B cell (primary cell): ENCODE measurements at regions not wholly inside any gene's neighbourhood (a gene's known extent, or its start where the extent isn't known, plus 50 kb on each side); places are given as distances from the start of the nearest gene placed in this dataset.

Experiments used
- ATAC-seq: fragments of 200-7000 bp; cut with Tn5 transposase; one replicate; pipeline ENCODE4 v1.10.0; 2021; ENCODE audit warnings: low read depth, mild to moderate bottlenecking, moderate number of reproducible peaks, moderate library complexity
- CTCF ChIA-PET: fragments of 350-600 bp; sonication (Branson Sonifier 250); formaldehyde crosslinking; loops from one replicate; lab custom pipeline; 2021; ENCODE audit warnings: antibody characterized with exemption, inconsistent platforms; lab: Charles Lee
- POLR2A ChIA-PET: fragments of 350-600 bp; sonication (Branson Sonifier 250); formaldehyde crosslinking; loops from one replicate; lab custom pipeline; 2021; ENCODE audit warnings: antibody characterized with exemption; lab: Charles Lee
- DNase-seq: peaks from one replicate; pipeline ENCODE4 v3.0.0; 2013
- H2AFZ ChIP-seq: 2 replicates; pipeline ENCODE4 v1.6.1; 2012; ENCODE audit warnings: mild to moderate bottlenecking, low read depth, low read length; ENCODE audit not compliant: insufficient read depth, poor library complexity, severe bottlenecking
- H3K27ac ChIP-seq, 2 donors: 1 replicate in 1 of 2; 2 replicates in 1 of 2; pipeline ENCODE4 v1.5.1; 2012 to 2013; ENCODE audit warnings: low read length in 2 of 2, mild to moderate bottlenecking in 2 of 2, moderate library complexity in 1 of 2
- H3K27me3 ChIP-seq, 4 experiments: fragments of 200-600 bp in 1 of 4; sonication (generic) in 1 of 4; replicated peaks in 1 of 4; 1 replicate in 2 of 4; 2 replicates in 2 of 4; pipeline versions ENCODE4 v1.6.1 to v1.7.0; 2013 to 2016; ENCODE audit warnings: low read length in 3 of 4, mild to moderate bottlenecking in 2 of 4, mixed read lengths in 1 of 4, moderate library complexity in 1 of 4; ENCODE audit not compliant: insufficient read depth in 4 of 4, control insufficient read depth in 3 of 4; ENCODE audit errors: control extremely low read depth in 1 of 4
- H3K36me3 ChIP-seq, 2 experiments: replicated peaks in 1 of 2; 1 replicate in 1 of 2; 2 replicates in 1 of 2; pipeline versions ENCODE4 v1.6.1 to v1.7.1; 2013; ENCODE audit warnings: low read length in 1 of 2; ENCODE audit not compliant: insufficient read depth in 2 of 2, control insufficient read depth in 1 of 2; ENCODE audit errors: control extremely low read depth in 1 of 2, extremely low read depth in 1 of 2
- H3K4me1 ChIP-seq, 2 donors: fragments of 200-600 bp in 1 of 2; sonication (generic) in 1 of 2; 1 replicate in 1 of 2; 2 replicates in 1 of 2; pipeline versions ENCODE4 v1.5.1 to v1.6.1; 2013 to 2017; ENCODE audit warnings: low read length in 2 of 2; ENCODE audit not compliant: control insufficient read depth in 2 of 2, insufficient read depth in 2 of 2
- H3K4me2 ChIP-seq: replicated peaks from 2 replicates; pipeline ENCODE3; 2012; ENCODE audit warnings: mild to moderate bottlenecking, low read depth, low read length; ENCODE audit not compliant: poor library complexity, severe bottlenecking
- H3K4me3 ChIP-seq, 5 experiments: fragments of 200-600 bp in 1 of 5; sonication (generic) in 1 of 5; 1 replicate in 3 of 5; 2 replicates in 2 of 5; pipeline versions ENCODE4 v1.5.1 to v1.7.0; 2011 to 2016; ENCODE audit warnings: low read length in 4 of 5, mild to moderate bottlenecking in 4 of 5, low read depth in 2 of 5, control low read depth in 1 of 5, moderate library complexity in 1 of 5; ENCODE audit not compliant: insufficient read depth in 1 of 5; ENCODE audit errors: control extremely low read depth in 1 of 5, extremely low read depth in 1 of 5
- H3K79me2 ChIP-seq: fragments of 200-600 bp; sonication (generic); one replicate; pipeline ENCODE4 v1.6.0; 2016; ENCODE audit warnings: low read length; ENCODE audit not compliant: control insufficient read depth, insufficient read depth
- H3K9ac ChIP-seq: fragments of 200-600 bp; sonication (generic); 2 replicates; pipeline ENCODE4 v1.6.1; 2017; ENCODE audit warnings: mild to moderate bottlenecking, low read length, moderate library complexity
- H3K9me3 ChIP-seq, 3 donors: one replicate each; pipeline versions ENCODE4 v1.6.1 to v1.7.1; 2013; ENCODE audit warnings: low read length in 2 of 3; ENCODE audit not compliant: control insufficient read depth in 2 of 3, insufficient read depth in 1 of 3; ENCODE audit errors: control extremely low read depth in 1 of 3
- H4K20me1 ChIP-seq: 2 replicates; pipeline ENCODE4 v1.6.0; 2012; ENCODE audit warnings: mild to moderate bottlenecking, low read length; ENCODE audit not compliant: insufficient read depth, control insufficient read depth, poor library complexity, severe bottlenecking
- H3K27ac Mint-ChIP-seq: one replicate; pipeline ENCODE4 v1.8.0; 2021; ENCODE audit warnings: mixed read lengths
- H3K27me3 Mint-ChIP-seq: one replicate; pipeline ENCODE4 v1.8.0; 2021; ENCODE audit warnings: mixed read lengths
- H3K4me1 Mint-ChIP-seq: one replicate; pipeline ENCODE4 v1.8.0; 2021; ENCODE audit warnings: mixed read lengths
- H3K4me3 Mint-ChIP-seq: one replicate; pipeline ENCODE4 v1.8.0; 2021; ENCODE audit warnings: mixed read lengths
- H3K9me3 Mint-ChIP-seq: one replicate; pipeline ENCODE4 v1.8.0; 2022; ENCODE audit warnings: mixed read lengths; ENCODE audit not compliant: insufficient read depth
- CTCF ChIP-seq: fragments of 200-600 bp; IDR thresholded peaks from one replicate; pipeline ENCODE4 v1.8.0; 2022; ENCODE audit warnings: antibody characterized with exemption, mild to moderate bottlenecking
- EZH2 ChIP-seq: IDR thresholded peaks from 2 replicates; pipeline ENCODE4 v1.6.1; 2012; ENCODE audit warnings: borderline replicate concordance, low read depth, mild to moderate bottlenecking, moderate library complexity, low read length; ENCODE audit not compliant: insufficient read depth, poor library complexity, severe bottlenecking
- WGBS: methylation state at CpG from one replicate; pipeline ENCODE4 v1.1.5; 2013; ENCODE audit warnings: missing lambda C conversion rate; ENCODE audit not compliant: insufficient coverage; 5-methylcytosine and 5-hydroxymethylcytosine counted together
- intact Hi-C: fragments of 100-400 bp; cut with micrococcal nuclease; formaldehyde crosslinking; loops from one replicate; pipeline ENCODE4 v1.10.0; 2022

GRCh38 chr2:10966056-10966455 is 54.3 kb downstream of the KCNF1 start:
- Histone ChIP-seq H3K9ac (no peak overlapping the region), H3K27me3 (peaks cover 0 to 7% (median 0%) of the 10 kb centered on the region in 4 experiments), H3K4me3 (no peak overlapping the region), H3K79me2 (no peaks in the 10 kb centered on the region), H3K9me3 (peaks cover 0 to 2% (median 0%) of the 10 kb centered on the region in 3 donors), H4K20me1 (no peaks in the 10 kb centered on the region), H2AFZ (no peak overlapping the region), H3K27ac (no peak overlapping the region), H3K4me1 (no peaks in the 10 kb centered on the region), H3K4me2 (no peak overlapping the region), H3K36me3 (no peaks in the 10 kb centered on the region)
- Mint-ChIP-seq H3K9me3 (no peaks in the 10 kb centered on the region), H3K27me3 (peaks cover 45% of the 10 kb centered on the region), H3K4me3 (no peak overlapping the region), H3K4me1 (no peaks in the 10 kb centered on the region), H3K27ac (no peak overlapping the region)
- ATAC-seq (no peak), DNase-seq (no peak)
- no peak for TF ChIP-seq EZH2
- no peak for TF ChIP-seq CTCF
- CTCF ChIA-PET: no interaction called here
- WGBS: 94% methylated on average over 6 of the region's 7 CpGs
- intact Hi-C loops: no loop called here
- POLR2A ChIA-PET: no interaction called here

- ChIA-PET POLR2A (no interaction called here), CTCF (no interaction called here)
- H3K9me3 Mint-ChIP-seq: no peaks in the 10 kb centered on the region
- no peaks in the 10 kb centered on the region for H3K36me3 ChIP-seq
- H3K27ac ChIP-seq: no peak overlapping the region
- H2AFZ ChIP-seq: no peak overlapping the region
- 85% methylated on average over 6 of the region's 13 CpGs for WGBS
- DNase-seq (no peak), ATAC-seq (no peak)
- H3K9ac ChIP-seq: no peak overlapping the region
- intact Hi-C loops: no loop called here
- H4K20me1 ChIP-seq: no peaks in the 10 kb centered on the region
- H3K4me3 ChIP-seq: no peak overlapping the region
- H3K4me1 Mint-ChIP-seq: no peaks in the 10 kb centered on the region
- H3K79me2 ChIP-seq: no peaks in the 10 kb centered on the region
- H3K4me3 Mint-ChIP-seq: no peak overlapping the region
- no peak overlapping the region for H3K4me2 ChIP-seq
- no peak for TF ChIP-seq EZH2
- TF ChIP-seq CTCF: no peak
- H3K27ac Mint-ChIP-seq: no peak overlapping the region
- peaks cover 0 to 7% (median 0%) of the 10 kb centered on the region in 4 experiments for H3K27me3 ChIP-seq
- H3K9me3 ChIP-seq: peaks cover 0 to 2% (median 0%) of the 10 kb centered on the region in 3 donors
- no peaks in the 10 kb centered on the region for H3K4me1 ChIP-seq
- peaks cover 45% of the 10 kb centered on the region for H3K27me3 Mint-ChIP-seq
Measured at GRCh38 chr2:10966741-10967140, 55.0 kb downstream of the KCNF1 start.
